HG03196 (cell line): ENCODE measurements at regions not wholly inside any gene's neighbourhood (a gene's known extent, or its start where the extent isn't known, plus 50 kb on each side); places are given as distances from the start of the nearest gene placed in this dataset.
"Not testable (repeated sequence)": the region's sequence is repeated elsewhere in the genome, so short reads cannot be mapped to it uniquely, and the experiment has no call there.

ENCODE experiments used
- ATAC-seq: cut with Tn5 transposase; IDR thresholded peaks from one replicate; pipeline ENCODE4 v1.9.1; 2021; ENCODE audit not compliant: unreplicated experiment

DNA sequence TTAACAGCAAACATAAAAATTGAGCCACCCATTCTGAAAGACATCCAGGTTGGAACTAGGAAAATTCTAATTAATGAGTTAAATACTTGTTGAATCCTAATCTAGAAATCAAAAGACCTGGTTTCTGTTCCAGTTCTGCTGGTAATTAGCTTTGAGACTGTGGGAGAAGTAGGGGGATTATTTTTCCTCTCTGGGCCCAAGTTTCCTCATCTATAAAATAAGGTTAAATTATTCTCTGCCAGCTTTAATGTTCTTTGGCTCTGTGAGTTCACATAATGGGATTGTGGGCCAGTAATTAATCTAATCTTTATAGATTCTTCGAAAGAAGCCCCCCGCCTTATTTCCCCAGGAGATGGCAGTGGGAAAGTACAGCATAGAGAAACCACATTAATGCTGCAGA is 104.6 kb downstream of the ENC1 start:
- no peak for ATAC-seq

DNA sequence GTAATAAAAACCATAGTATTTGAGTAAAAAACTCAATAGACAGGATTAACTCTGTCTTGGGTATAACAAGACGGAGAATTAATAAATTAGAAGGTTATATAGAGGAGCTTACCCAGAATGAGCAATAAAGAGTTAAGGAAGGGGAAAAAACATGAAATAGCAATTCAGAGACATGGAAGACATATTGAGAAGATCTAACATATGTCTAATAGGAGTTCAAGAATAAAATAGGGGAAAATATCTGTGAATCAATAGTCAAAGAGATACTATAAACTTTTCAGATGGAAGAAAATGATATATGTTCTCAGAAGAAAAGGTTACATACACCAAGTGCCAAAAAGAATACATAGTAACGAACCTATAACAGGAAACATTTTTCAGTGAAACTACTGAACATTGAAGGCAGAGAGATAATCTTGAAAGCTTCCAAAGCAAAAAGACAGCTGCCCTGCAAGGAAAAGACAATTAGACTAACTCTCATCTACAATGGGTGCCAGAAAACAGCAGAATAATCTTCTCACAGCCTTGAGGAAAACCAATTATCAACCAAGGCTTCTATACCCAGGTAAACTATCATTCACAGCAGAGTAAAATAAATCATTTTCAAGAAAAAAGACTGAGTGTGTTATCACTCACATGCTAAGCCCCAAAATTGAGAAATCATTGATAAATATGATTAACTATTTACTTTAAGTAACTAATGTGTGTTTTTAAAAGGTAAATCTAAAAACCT is 106.0 kb downstream of the ENC1 start:
- no peak for ATAC-seq

DNA sequence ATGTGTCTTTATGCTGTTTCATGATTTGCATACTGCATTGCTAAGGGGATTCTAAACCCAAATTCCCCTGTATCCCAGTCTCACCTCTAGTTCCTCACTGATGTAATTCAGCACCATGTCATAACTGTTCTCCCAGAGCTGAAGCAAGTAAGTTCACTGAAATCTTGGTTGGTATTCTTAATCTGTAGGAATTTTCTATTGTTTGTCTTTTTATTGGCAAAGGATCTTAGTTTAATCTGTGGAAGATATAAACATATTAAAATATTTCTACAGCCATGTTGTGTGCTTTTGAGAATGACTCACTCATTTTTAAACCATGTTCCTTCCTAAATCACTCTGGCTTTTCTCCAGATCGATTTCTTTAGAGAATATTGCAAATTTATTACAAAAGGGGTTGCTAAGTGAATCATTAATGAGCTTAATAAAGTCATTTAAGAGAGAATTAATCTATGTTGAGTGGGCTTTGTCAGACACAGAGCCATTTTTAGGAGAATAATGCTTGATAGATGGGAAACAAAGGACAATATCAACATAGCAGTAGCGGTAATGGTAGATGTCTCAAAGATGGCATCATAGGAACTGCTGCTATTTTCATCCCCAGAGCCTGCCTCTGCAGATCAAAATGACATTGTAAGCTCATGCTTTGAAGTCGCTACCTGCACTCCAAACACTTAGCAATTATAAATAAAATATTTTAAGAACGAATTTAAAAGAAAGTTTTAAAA is 110.0 kb downstream of the ENC1 start:
- ATAC-seq = no peak

DNA sequence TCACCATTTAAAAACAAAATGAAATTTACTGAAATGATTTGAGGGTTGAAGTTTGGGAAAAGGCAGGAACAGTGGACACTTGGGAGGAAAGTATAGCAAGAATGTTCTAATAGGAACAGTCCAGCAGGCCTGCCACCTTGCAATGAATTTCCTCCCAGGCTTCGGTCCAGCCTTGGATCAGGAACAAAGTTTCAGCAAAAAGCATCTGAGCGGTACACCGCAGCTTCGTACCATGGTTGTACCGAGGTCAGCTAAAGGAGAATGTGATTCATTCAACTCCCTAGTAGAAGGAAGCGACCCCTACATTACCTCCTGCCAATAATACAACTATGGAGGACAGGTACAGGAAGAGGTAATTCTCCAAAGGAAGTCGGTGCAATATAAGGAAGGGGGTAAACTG is 111.4 kb downstream of the ENC1 start:
- no peak for ATAC-seq

DNA sequence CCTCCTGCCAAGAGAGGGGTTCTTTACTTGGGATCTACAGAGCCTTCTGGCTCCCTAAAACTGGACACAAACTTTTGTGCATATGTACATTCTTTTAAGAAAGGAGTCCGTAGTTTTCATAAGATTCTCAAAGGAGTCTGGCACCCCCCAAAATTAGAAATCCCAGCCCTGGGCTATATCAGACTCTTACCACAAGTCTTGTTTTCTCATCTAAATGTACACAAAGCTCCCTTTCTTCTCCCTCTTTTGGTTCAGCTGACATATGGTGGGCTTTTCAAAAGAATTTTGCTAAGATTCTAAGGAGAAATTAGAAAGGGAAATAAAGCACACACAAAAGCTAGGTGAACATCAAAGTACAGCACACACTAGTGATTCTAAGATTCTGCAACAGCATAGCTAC is 114.4 kb downstream of the ENC1 start:
- ATAC-seq = no peak

DNA sequence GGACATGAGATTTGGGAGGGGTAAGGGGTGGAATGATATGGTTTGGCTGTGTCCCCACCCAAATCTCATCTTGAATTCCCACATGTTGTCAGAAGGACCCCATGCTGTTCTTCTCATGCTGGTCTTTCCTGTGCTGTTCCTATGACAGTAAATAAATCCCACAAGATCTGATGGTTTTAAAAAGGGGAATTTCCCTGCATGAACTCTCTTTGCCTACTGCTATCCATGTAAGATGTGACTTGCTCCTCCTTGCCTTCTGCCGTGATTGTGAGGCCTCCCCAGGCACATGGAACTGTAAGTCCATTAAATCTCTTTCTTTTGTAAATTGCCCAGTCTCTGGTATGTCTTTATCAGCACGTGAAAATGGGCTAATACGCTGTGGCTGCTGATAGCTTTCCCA is 115.8 kb downstream of the ENC1 start:
- not testable (repeated sequence) for ATAC-seq

DNA sequence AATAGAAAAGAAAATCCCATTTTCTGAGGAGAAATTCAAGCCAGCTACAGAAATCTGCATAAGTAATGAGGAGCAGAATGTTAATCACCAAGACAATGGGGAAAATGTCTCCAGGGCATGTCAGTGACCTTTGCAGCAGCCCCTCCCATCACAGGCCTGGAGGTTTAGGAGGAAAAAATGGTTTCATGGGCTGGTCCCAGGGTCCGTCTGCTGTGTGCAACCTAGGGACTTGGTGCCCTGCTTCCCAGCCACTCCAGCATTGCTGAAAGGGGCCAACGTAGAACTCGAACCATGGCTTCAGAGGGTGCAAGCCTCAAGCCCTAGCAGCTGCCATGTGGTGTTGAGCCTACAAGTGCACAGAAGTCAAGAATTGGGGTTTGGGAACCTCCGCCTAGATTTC is 116.8 kb downstream of the ENC1 start:
- ATAC-seq = not testable (repeated sequence)

DNA sequence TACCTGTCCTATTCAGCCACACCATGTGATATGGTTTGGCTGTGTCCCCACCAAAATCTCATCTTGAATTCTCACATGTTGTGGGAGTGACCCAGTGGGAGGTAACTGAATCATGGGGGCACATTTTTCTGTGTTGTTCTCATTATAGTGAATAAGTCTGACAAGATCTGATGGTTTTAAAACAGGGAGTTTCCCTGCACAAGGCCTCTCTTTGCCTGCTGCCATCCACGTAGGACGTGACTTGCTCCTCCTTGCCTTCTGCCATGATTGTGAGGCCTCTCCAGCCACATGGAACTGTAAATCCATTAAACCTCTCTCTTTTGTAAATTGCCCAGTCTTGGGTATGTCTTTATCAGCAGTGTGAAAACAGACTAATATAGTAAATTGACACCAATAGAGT is 117.7 kb downstream of the ENC1 start:
- ATAC-seq = not testable (repeated sequence)

DNA sequence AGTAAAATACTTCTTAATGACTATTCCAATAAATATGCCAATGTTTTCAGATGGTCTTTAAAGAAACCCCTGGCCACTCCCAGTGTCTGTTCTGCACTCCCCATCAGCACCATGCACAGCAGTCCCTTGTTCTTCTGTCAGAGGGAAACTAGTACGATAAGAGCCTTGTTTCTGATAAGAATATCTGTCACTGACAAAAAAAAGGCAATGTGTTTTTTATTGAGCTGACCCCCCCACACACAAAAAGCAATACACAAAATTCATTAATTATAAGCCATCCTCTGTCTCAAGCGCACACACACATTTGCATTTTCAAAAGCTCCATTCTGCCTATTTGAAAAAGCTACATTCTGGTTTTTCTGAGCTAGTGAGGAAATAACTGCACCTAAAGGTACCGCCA is 119.1 kb downstream of the ENC1 start:
- ATAC-seq = no peak

DNA sequence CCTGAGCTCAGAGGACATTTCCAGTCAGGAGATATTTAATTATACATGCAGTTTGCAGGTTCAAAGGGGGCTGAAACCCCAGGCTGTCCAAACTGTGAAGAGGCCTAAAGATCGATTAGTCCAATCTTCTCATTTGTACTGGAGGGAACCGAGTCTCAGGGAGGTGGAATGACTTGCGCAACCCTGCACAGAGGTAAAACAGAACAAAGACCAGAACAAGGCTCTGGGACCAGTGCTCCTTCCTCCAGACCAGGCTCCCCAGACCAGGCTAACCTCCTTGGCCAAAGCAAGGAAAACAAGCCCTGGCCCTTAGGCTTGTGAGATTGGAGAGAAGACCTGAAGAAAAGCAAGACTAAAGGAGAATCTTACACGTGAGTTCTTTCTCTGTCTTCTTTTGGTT is 120.8 kb downstream of the ENC1 start:
- no peak for ATAC-seq

DNA sequence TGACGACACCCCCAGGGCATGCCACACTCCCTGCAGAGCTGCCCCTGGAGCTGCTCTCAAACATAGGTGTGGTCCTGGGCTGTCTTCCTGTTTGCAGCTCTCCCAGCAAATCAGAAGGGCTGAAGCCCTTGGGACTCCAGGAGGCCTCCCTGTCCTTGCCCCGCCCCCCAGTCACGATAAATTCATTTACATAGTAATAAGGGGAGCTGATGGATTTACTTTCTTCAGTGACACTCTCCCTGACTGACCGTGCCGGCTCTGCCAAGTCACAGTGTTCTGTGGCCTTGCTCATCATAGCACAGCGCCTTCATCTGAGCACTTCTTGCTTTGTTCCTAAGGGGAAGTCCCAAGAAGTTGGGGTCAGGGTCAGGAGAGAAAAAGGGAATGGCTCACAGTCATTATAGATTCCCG is 121.4 kb downstream of the ENC1 start:
- no peak for ATAC-seq

DNA sequence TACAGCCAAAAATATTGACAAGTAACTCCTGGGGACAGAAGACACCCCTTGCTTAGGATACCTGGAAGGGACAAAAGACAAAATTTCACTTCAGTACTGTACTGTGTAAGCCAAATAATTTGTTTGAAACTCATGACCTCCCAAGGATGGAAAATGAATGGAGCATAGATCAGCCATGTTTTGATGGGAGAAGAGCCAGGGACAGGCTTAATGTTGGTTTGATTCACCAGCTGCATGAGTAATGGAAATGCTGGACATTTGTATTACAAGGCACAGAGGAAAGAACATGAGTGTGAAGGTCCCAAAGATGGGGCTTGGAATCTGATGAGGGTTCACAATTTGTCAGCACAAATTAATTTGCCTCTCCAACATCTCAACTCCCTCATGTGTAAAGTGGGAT is 122.8 kb downstream of the ENC1 start:
- no peak for ATAC-seq

DNA sequence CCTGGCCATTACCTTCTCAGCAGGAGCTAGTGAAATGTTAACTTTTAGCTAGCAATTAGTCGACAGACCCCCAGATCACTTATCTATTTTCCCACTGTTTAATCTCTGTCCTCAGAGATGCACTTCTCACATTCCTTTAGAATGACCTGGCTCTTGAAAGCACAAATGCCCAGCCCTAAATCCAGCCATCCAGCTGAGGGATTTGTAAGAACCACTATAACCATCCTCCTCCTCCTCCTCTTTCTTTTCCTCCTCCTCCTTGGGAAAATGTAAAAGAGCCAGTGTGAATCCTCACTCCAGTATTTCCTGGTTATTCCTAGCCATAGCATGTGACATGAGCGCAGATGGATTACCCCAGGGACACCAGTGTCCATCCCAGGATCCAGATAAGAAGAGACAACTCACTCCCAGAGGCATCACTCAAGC is 124.3 kb downstream of the ENC1 start:
- ATAC-seq = no peak

DNA sequence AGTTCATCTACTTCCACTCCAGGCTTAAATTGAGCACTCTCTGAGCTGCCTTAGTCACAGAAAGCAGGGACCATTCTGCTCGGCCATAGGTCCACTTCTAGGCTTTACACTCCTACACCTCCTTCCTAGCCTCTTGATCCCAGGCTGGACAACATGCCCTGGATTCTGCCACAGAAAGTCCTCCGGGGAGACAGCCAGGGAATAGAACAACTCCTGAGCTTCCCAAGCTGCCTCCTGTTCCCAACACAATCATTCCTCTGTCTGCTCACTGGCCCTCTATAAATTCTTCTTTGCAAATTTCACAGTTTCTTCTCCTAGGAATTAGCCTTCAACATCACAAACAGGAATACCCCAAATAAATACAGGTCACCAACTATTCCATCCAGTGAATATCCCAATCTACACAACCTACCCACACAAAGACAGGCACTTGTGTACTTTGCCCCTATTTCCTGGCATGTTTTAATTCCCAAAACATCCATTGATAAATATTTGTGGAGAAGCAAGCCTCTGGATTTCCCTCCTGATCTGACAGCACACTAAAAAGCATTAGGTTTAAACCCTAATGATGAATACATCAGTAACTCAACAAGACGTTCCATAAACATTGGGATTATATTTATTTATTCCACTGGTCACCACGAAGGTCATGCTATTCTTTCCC is 125.5 kb downstream of the ENC1 start:
- no peak for ATAC-seq

DNA sequence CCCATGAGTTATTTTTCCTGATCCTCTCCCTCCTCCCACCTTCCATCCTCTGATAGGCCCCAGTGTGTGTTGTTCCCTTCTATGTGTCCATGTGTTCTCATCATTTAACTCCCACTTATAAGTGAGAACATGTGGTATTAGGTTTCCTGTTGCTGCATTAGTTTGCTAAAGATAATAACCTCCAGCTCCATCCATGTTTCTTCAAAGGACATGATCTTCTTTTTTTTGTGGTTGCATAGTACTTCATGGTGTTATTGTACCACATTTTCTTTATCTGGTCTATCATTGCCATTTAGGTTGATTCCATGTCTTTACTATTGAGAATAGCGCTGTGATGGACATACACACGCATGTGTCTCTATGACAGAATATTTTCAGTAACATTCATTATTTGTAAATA is 128.8 kb downstream of the ENC1 start:
- not testable (repeated sequence) for ATAC-seq

DNA sequence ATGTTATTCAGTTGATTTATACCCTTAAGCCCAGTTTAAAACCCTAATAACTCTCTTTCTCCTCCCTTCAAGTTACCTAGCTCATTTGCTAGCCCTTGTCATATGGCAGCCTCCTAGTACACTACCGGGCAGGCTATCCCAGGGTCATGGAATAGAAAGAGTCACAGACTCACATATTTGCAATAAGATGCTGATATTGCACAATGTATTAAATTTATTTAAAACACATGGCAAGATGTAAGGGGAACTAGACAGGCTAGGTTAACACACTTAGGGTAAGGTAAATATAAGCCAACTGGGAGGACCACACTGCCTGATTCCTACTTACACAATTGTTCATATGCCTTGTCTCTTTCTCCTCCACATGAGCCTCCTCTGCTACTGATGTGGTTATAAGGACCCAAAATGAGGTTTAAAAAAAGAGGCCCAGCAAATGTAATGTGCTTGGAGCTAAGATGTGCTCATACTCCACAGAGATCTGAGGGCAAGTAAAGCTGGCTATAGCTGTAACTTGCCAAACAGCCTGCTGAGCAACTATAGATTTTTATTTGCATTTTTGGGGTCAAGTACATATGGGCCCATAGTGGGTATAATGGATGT is 130.0 kb downstream of the ENC1 start:
- no peak for ATAC-seq

DNA sequence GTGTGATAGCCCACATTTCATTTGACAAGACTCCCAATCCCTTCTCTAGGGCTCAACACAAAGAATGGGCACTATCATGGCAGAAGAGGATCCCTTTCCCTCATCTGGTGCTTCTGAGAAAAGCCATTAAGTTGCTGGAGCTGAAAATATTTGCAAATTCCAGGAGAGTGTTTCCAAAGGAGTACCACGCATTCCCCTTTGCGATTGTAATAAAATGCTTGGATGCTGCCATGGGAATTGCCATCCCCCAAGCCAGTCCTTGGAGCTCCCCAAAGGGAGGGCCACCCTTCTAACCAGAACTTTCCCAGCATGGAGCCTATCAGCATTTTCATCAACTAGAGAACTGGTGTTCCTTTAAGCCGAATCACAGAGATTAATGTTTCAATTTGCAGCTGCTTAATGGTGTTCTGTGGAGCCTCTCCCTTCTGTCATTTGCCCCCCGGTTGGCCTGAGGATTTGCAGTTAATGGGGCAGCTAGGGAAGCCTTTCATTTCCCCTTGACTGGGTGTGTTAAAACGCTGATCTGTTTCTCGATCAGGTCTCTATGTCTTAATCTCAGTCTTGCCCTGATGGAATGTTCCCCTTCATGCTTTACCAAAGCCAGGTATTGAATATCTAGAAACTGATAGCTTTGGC is 133.0 kb downstream of the ENC1 start:
- ATAC-seq = no peak

DNA sequence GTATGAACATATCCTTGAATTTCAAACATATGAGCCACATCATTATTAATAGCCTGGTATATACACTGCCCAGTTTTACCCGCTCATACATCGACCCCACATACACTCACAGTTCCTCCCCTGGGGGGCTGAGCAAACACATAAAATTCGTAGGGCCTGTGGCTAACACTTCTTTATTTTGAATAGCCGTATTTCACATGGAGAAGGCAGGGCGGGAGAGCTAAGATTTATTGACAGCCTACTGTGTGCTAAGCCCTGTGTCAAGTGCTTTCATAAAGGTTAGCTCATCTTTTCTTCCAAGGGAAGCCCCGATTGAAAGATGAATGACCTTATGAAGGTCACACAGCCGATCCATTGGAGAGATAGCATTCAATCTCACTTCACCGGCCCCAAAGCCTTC is 134.4 kb downstream of the ENC1 start:
- ATAC-seq = no peak

DNA sequence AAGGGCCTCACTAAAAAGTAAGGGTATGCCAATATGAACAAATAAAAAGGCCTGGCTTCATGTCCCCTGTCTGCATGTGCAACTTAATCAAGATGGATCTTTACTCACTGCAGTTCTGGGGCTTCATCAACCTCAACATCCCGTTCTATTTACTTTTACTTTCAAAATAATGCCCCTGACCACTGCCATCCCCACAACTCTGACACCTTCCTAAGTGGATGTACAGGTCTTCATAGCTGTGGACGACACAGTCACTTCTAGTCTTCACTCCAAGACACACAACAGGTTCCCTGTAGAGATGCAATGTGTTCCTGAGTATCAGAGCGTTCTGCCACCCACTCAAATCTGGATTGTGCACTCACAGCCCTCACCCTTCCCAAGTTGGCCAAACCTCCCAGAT is 136.1 kb downstream of the ENC1 start:
- ATAC-seq = no peak

DNA sequence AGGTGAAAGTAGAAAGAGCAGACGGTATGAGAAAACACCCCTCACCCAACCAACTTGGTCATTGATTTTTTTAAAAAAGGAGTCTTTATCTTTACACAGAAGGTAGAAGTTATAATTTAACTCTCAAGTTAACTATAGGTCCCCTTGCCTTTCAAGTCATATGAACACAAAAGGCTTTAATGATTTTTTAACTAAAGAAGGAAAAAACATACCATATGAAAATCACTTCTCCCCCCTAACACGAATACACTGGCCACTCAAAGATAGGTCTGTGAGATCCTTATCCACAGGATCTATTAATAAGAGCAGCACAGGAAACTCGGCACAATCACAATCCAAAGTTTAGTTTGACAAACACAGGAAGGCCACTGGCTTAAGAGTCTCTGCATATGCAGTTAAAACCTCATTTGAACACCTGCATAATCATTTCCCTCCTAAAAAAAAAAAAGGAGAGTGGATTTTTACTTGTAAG is 138.0 kb downstream of the ENC1 start:
- ATAC-seq = no peak
